SU-DHL-6 (cell line): ENCODE measurements at regions not wholly inside any gene's neighbourhood (a gene's known extent, or its start where the extent isn't known, plus 50 kb on each side); places are given as distances from the start of the nearest gene placed in this dataset.

Experiments
- CTCF ChIP-seq: fragments of 200-600 bp; sonication (generic); IDR thresholded peaks from one replicate; pipeline ENCODE4 v1.5.1; 2017; ENCODE audit warnings: antibody characterized with exemption, mild to moderate bottlenecking, low read length, moderate library complexity; ENCODE audit not compliant: insufficient read depth, poor library complexity, severe bottlenecking
- EZH2phosphoT487 ChIP-seq: fragments of 200-600 bp; sonication (generic), shearing (Covaris generic); conservative IDR thresholded peaks from 2 replicates; pipeline ENCODE4 v1.6.1; 2018; ENCODE audit warnings: mild to moderate bottlenecking, antibody characterized with exemption, low read length, moderate library complexity, mixed read lengths

GRCh38 chr2:120453635-120453998, 107.7 kb downstream of the INHBB start:
- TF ChIP-seq EZH2phosphoT487 (no peak), CTCF (no peak)
